Neural cell (in vitro differentiated cells): ENCODE measurements at regions not wholly inside any gene's neighbourhood (a gene's known extent, or its start where the extent isn't known, plus 50 kb on each side); places are given as distances from the start of the nearest gene placed in this dataset.

ENCODE experiments used
- H2AFZ ChIP-seq: fragments of 200-600, 300-800 bp; sonication (generic), shearing (Covaris generic); 2 replicates; pipeline ENCODE4 v1.6.0; 2014; ENCODE audit warnings: low read depth, mild to moderate bottlenecking, antibody characterized with exemption, low read length, moderate library complexity
- H3F3A ChIP-seq: fragments of 200-600 bp; shearing (Covaris generic); 2 replicates; pipeline ENCODE4 v1.6.1; 2016; ENCODE audit warnings: mild to moderate bottlenecking, moderate library complexity, mixed read lengths, antibody characterized with exemption, low read length; ENCODE audit not compliant: insufficient read depth, poor library complexity, severe bottlenecking
- H3K27ac ChIP-seq: fragments of 200-600, 300-800 bp; sonication (generic), shearing (Covaris generic); 2 replicates; pipeline ENCODE4 v1.5.1; 2014; ENCODE audit warnings: mild to moderate bottlenecking, low read length, moderate library complexity
- H3K27me3 ChIP-seq: fragments of 300-800, 200-600 bp; sonication (generic), shearing (Covaris generic); 2 replicates; pipeline ENCODE4 v1.6.0; 2014; ENCODE audit warnings: mild to moderate bottlenecking, low read depth, low read length, moderate library complexity; ENCODE audit not compliant: insufficient read depth
- H3K36me3 ChIP-seq: fragments of 300-800, 200-600 bp; sonication (generic), shearing (Covaris generic); 2 replicates; pipeline ENCODE4 v1.5.1; 2014; ENCODE audit warnings: mild to moderate bottlenecking, antibody characterized with exemption, low read length, moderate library complexity; ENCODE audit not compliant: insufficient read depth
- H3K4me2 ChIP-seq: fragments of 300-800, 200-600 bp; sonication (generic), shearing (Covaris generic); 2 replicates; pipeline ENCODE4 v1.6.0; 2014; ENCODE audit warnings: mild to moderate bottlenecking, low read length
- H3K4me3 ChIP-seq: fragments of 300-800, 200-600 bp; sonication (generic), shearing (Covaris generic); 2 replicates; pipeline ENCODE4 v1.5.1; 2014; ENCODE audit warnings: mild to moderate bottlenecking, low read length, moderate library complexity
- H3K79me2 ChIP-seq: fragments of 200-600 bp; shearing (Covaris generic); replicated peaks from 2 replicates; pipeline ENCODE4 v1.6.0; 2014; ENCODE audit warnings: mild to moderate bottlenecking, low read length, moderate library complexity; ENCODE audit not compliant: insufficient read depth
- H3K9ac ChIP-seq: fragments of 300-800, 200-600 bp; sonication (generic), shearing (Covaris generic); 2 replicates; pipeline ENCODE4 v1.6.1; 2016; ENCODE audit warnings: mild to moderate bottlenecking, low read length, mixed read lengths
- H3K9me2 ChIP-seq: fragments of 200-600 bp; shearing (Covaris generic); 2 replicates; pipeline ENCODE4 v1.6.1; 2016; ENCODE audit warnings: mild to moderate bottlenecking, low read length, mixed read lengths; ENCODE audit not compliant: insufficient read depth
- H3K9me3 ChIP-seq: fragments of 200-600, 300-800 bp; sonication (generic), shearing (Covaris generic); 2 replicates; pipeline ENCODE4 v1.6.1; 2016; ENCODE audit warnings: mild to moderate bottlenecking, mixed run types, low read length, moderate library complexity, mixed read lengths
- H4K20me1 ChIP-seq: fragments of 200-600 bp; shearing (Covaris generic); 2 replicates; pipeline ENCODE4 v1.6.1; 2016; ENCODE audit warnings: mild to moderate bottlenecking, mixed run types; ENCODE audit not compliant: insufficient read depth
- CTCF ChIP-seq: fragments of 450-650 bp; IDR thresholded peaks from 2 replicates; pipeline ENCODE4 v1.5.1; 2014; ENCODE audit warnings: antibody characterized with exemption, mild to moderate bottlenecking, moderate library complexity; ENCODE audit not compliant: poor library complexity, severe bottlenecking
- EP300 ChIP-seq: fragments of 450-650 bp; conservative IDR thresholded peaks from 2 replicates; pipeline ENCODE4 v1.6.1; 2014; ENCODE audit warnings: antibody characterized with exemption, mild to moderate bottlenecking, moderate library complexity; ENCODE audit not compliant: poor library complexity, severe bottlenecking
- EZH2 ChIP-seq: fragments of 200-600, 300-800 bp; shearing (Covaris generic), sonication (generic); IDR thresholded peaks from 2 replicates; pipeline ENCODE4 v1.6.1; 2014; ENCODE audit warnings: antibody characterized with exemption, low read length, borderline replicate concordance, mild to moderate bottlenecking; ENCODE audit not compliant: insufficient read depth, poor library complexity, severe bottlenecking
- MXI1 ChIP-seq: fragments of 450-650 bp; conservative IDR thresholded peaks from 2 replicates; pipeline ENCODE4 v1.6.1; 2014; ENCODE audit warnings: antibody characterized with exemption, mild to moderate bottlenecking; ENCODE audit not compliant: poor library complexity, severe bottlenecking
- POLR2AphosphoS5 ChIP-seq: IDR thresholded peaks from 2 replicates; pipeline ENCODE4 v1.6.1; 2012
- RAD21 ChIP-seq: fragments of 450-650 bp; conservative IDR thresholded peaks from 2 replicates; pipeline ENCODE4 v1.6.1; 2014; ENCODE audit warnings: antibody characterized with exemption, mild to moderate bottlenecking, moderate library complexity
- REST ChIP-seq: IDR thresholded peaks from 2 replicates; pipeline ENCODE4 v1.6.1; 2012; ENCODE audit warnings: borderline replicate concordance
- SMC3 ChIP-seq: fragments of 450-650 bp; conservative IDR thresholded peaks from 2 replicates; pipeline ENCODE4 v1.6.1; 2014; ENCODE audit warnings: antibody characterized with exemption, mild to moderate bottlenecking, moderate library complexity; ENCODE audit not compliant: poor library complexity
- TAF1 ChIP-seq: IDR thresholded peaks from 2 replicates; pipeline ENCODE4 v1.6.1; 2012; ENCODE audit warnings: low read depth

- H3K79me2 ChIP-seq, result no peaks in the 10 kb centered on the region
- TF ChIP-seq RAD21 (no peak), SMC3 (no peak), EP300 (no peak), MXI1 (no peak), REST (no peak), POLR2AphosphoS5 (no peak), EZH2 (no peak), TAF1 (no peak), CTCF (no peak)
- H3K36me3 ChIP-seq, result no peaks in the 10 kb centered on the region
- no peaks in the 10 kb centered on the region for H3K27me3 ChIP-seq
- H3K4me2 ChIP-seq, result no peak overlapping the region
- H3K9me3 ChIP-seq, result no peaks in the 10 kb centered on the region
- no peak overlapping the region for H3K9ac ChIP-seq
- no peaks in the 10 kb centered on the region for H4K20me1 ChIP-seq
- H2AFZ ChIP-seq, result no peak overlapping the region
- H3K27ac ChIP-seq, result no peak overlapping the region
- no peaks in the 10 kb centered on the region for H3F3A ChIP-seq
- H3K9me2 ChIP-seq, result no peaks in the 10 kb centered on the region
- H3K4me3 ChIP-seq, result no peak overlapping the region
These were observed 221.8 kb downstream of the ANAPC1 start for GRCh38 chr2:111662039-111662770.

GRCh38 chr2:111662771-111663470 is 221.1 kb downstream of the ANAPC1 start:
- TF ChIP-seq CTCF (no peak), RAD21 (no peak), EZH2 (no peak), SMC3 (no peak), TAF1 (no peak), POLR2AphosphoS5 (no peak), REST (no peak), MXI1 (no peak), EP300 (no peak)
- Histone ChIP-seq H3K27me3 (no peaks in the 10 kb centered on the region), H3K27ac (no peak overlapping the region), H4K20me1 (no peaks in the 10 kb centered on the region), H3K4me3 (no peak overlapping the region), H3K36me3 (no peaks in the 10 kb centered on the region), H3K9ac (no peak overlapping the region), H3K4me2 (no peak overlapping the region), H3K9me3 (no peaks in the 10 kb centered on the region), H3F3A (no peaks in the 10 kb centered on the region), H3K9me2 (no peaks in the 10 kb centered on the region), H2AFZ (no peak overlapping the region), H3K79me2 (no peaks in the 10 kb centered on the region)
